ENCODE measurements at regions not wholly inside any gene's neighbourhood (a gene's known extent, or its start where the extent isn't known, plus 50 kb on each side); places are given as distances from the start of the nearest gene placed in this dataset.
"Not testable (repeated sequence)": the region's sequence is repeated elsewhere in the genome, so short reads cannot be mapped to it uniquely, and the experiment has no call there.

DNA sequence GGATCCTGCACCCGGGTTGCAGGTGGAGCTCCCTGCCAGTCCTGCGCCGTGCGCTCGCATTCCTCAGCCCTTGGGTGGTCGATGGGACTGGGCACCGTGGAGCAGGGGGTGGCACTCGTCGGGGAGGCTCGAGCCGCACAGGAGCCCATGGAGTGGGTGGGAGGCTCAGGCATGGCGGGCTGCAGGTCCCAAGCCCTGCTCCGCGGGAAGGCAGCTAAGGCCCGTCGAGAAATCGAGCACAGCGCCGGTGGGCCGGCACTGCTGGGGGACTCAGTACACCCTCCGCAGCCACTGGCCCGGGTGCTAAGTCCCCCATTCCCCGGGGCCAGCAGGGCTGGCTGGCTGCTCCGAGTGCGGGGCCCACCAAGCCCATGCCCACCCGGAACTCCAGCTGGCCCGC, 226.1 kb downstream of the FRK start:
- H3K4me3 Mint-ChIP-seq; ATAC-seq (replicated peaks); H3K27ac Mint-ChIP-seq; H3K4me1 Mint-ChIP-seq; H3K27me3 Mint-ChIP-seq; H3K36me3 Mint-ChIP-seq (ENCODE audit: low read depth); H3K9me3 Mint-ChIP-seq: not testable (repeated sequence)

DNA sequence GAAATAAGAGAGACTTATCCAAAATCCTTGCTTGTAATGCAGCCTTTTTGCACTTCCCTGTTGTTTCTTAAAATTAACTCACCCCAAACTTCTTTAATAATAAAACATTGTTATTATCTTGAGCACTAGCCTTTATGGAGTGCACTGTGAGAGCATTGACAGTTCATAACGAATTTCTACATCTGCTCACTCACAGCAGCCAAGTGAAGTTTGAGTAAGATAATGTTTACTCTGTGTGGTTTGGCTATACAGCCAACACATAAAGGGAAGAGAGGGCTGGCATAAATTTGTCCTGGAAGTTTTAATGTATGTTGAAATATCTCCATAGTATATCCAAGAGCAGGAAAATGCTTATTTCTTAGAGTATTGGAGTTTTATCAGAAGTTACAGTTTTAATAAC, 227.9 kb downstream of the FRK start:
- H3K9me3 Mint-ChIP-seq, result peaks cover 3% of the 10 kb centered on the region

DNA sequence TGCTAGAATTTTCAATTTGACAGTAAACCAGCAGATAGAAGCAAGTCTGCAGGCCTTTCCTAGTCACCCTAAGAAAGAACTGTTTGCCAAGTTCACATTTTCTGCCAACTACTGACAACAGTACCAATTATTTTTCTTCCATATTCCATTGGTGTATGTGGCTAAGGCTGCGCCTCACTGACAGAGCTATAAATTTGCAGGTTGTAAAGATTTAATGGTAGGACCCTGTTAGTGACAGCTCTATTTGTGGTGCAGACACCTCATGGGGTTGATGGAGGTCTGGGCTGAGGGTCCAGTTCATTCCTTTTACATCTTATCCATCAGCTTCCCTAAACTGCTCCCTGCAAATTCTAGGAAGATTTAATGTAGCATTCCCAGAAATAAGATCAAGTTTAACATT, 228.5 kb downstream of the FRK start:
- H3K36me3 Mint-ChIP-seq (ENCODE audit: low read depth), result no peaks in the 10 kb centered on the region
- no peak overlapping the region for H3K4me3 Mint-ChIP-seq

More for the DNA sequence above, 227.9 kb downstream of the FRK start:
- H3K4me3 Mint-ChIP-seq, result no peak overlapping the region
- H3K36me3 Mint-ChIP-seq (ENCODE audit: low read depth), result no peaks in the 10 kb centered on the region
- no peak for ATAC-seq (replicated peaks)
- no peaks in the 10 kb centered on the region for H3K27me3 Mint-ChIP-seq
- no peaks in the 10 kb centered on the region for H3K4me1 Mint-ChIP-seq
- no peak overlapping the region for H3K27ac Mint-ChIP-seq

DNA sequence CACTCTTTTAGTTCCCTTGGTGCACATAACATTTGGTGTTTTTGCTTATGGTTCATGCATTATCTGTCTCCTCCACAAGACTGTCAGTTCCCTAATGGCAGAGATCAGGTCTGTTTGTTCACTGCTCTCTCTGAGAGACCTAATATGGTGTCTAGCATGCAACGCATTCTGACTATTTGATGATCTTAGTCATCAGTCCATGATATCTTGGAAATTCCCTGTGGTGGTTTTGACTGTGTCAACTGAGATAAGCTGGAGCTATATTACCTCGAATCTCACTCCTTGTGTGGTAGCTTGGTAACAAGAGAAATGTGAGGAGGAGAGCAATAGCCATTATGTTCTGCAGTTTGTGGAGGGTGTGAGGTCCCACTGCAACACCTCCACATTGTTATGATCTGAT, 229.8 kb downstream of the FRK start:
- no peaks in the 10 kb centered on the region for H3K4me1 Mint-ChIP-seq
- H3K4me3 Mint-ChIP-seq, result no peak overlapping the region
- ATAC-seq (replicated peaks), result no peak
- peaks cover under 1% of the 10 kb centered on the region for H3K9me3 Mint-ChIP-seq
- no peaks in the 10 kb centered on the region for H3K36me3 Mint-ChIP-seq (ENCODE audit: low read depth)
- no peak overlapping the region for H3K27ac Mint-ChIP-seq
- H3K27me3 Mint-ChIP-seq, result no peaks in the 10 kb centered on the region

More for the DNA sequence above, 228.5 kb downstream of the FRK start:
- H3K9me3 Mint-ChIP-seq, result peaks cover 3% of the 10 kb centered on the region
- H3K27ac Mint-ChIP-seq, result no peak overlapping the region
- no peaks in the 10 kb centered on the region for H3K27me3 Mint-ChIP-seq
- ATAC-seq (replicated peaks), result no peak
- H3K4me1 Mint-ChIP-seq, result no peaks in the 10 kb centered on the region

DNA sequence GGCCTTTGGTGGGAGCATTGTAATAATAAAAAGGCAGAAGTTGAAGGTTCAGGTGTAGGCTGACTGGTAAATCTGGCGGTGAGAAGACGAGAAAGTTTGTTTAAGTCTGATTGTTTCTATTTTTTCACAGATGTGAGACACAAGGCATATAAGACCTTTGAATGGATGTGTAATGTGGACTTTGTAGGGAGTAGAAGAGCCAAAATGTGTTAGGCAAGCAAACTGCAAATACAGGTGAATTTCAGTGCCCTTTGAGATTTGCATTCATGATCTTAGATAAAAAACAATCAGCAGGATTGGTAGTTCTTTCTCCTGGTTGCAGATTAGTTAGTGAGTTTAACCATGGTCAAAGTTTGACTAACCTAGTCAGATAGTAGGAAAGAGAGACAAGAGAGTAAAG, 238.9 kb downstream of the FRK start:
- Mint-ChIP-seq H3K4me1 (no peaks in the 10 kb centered on the region), H3K4me3 (no peak overlapping the region), H3K9me3 (peaks cover 12% of the 10 kb centered on the region), H3K27me3 (no peaks in the 10 kb centered on the region), H3K27ac (no peak overlapping the region), H3K36me3 (ENCODE audit: low read depth) (no peaks in the 10 kb centered on the region)
- ATAC-seq (replicated peaks), result no peak

DNA sequence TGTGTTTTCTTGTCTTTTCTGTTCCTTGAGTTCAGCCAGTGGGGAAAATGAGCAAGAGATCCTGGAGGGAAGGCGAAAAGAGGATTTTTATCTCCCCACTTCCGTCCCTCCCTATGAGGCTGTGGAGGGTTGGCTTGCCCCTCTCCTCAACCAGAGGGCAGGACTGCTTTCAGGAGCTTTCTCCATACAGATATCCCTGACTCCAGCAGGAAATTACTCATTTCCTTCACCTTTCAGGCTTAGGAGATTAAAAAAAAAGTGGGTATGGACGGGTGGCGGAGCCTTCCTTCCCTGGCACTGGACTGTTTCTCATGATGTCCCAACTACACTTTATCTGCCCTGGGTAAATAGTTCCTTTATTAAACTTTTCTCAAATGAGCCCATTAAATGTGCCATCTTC, 241.2 kb downstream of the FRK start:
- peaks cover 12% of the 10 kb centered on the region for H3K9me3 Mint-ChIP-seq
- ATAC-seq (replicated peaks), result no peak
- H3K27me3 Mint-ChIP-seq, result no peaks in the 10 kb centered on the region
- H3K36me3 Mint-ChIP-seq (ENCODE audit: low read depth), result no peaks in the 10 kb centered on the region
- H3K4me1 Mint-ChIP-seq, result no peaks in the 10 kb centered on the region
- no peak overlapping the region for H3K4me3 Mint-ChIP-seq
- H3K27ac Mint-ChIP-seq, result no peak overlapping the region

DNA sequence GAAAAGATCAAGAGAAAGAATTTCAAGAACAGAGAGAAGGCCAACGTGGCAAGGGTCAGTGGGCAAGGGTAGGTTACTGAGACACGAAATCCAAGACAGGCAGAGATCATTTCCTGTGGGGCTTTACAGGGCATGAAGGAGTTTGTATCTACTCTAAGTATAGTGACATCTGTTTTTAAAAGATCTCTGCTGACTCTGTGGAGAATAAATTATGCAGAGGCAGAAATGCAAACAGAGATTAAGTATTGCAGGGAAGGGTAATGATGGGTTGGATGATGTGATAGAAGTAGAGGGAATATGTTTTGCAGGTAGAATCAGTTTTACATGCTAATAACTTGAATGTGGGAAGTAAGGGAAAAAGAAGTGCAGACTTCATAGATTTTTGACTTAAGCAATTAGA, 243.5 kb downstream of the FRK start:
- Mint-ChIP-seq H3K9me3 (peaks cover 12% of the 10 kb centered on the region), H3K27ac (no peak overlapping the region), H3K36me3 (ENCODE audit: low read depth) (no peaks in the 10 kb centered on the region), H3K27me3 (no peaks in the 10 kb centered on the region), H3K4me3 (no peak overlapping the region), H3K4me1 (no peaks in the 10 kb centered on the region)
- ATAC-seq (replicated peaks), result no peak

DNA sequence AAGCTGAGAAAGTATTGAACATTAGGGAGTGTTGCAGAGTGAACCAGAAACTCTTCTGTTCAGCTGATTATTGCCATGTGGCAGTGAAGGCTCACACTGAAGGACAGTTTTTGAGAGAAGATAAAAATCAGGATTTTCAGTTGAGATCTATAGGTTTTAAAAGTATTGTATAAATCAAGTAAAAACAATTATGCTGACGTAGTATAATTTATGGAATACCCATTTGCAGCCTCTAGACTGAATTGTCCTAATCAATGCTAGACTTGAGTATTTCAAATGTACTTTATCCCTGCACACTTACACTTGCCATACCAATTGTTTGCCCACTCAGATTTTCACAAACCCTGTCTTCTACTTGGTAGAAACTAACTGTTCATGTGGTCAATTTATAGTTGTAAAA, 245.8 kb downstream of the FRK start:
- Mint-ChIP-seq H3K36me3 (ENCODE audit: low read depth) (no peaks in the 10 kb centered on the region), H3K9me3 (peaks cover 8% of the 10 kb centered on the region), H3K4me3 (no peak overlapping the region), H3K27ac (no peak overlapping the region), H3K27me3 (no peaks in the 10 kb centered on the region), H3K4me1 (no peaks in the 10 kb centered on the region)
- no peak for ATAC-seq (replicated peaks)

DNA sequence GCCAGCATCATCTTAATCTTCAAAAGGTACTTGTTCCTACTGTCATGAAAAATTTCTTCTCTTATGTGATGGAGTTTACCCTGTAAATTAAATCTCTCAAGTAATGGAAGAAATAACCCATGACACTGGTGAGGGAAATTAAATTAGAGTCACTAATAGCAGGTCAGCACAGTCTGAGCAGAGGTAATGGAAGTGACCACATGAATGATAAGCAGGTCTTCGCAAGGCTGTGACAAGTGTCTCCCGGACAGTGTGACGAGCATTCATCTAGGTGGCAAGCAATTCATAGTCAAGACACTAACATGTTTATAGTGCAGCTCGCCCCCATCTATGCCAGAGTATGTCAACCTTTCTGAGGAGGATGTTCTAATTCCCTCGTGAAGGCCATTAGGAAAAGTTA, 249.2 kb downstream of the FRK start:
- ATAC-seq (replicated peaks), result no peak
- H3K4me1 Mint-ChIP-seq, result no peaks in the 10 kb centered on the region
- no peaks in the 10 kb centered on the region for H3K9me3 Mint-ChIP-seq

DNA sequence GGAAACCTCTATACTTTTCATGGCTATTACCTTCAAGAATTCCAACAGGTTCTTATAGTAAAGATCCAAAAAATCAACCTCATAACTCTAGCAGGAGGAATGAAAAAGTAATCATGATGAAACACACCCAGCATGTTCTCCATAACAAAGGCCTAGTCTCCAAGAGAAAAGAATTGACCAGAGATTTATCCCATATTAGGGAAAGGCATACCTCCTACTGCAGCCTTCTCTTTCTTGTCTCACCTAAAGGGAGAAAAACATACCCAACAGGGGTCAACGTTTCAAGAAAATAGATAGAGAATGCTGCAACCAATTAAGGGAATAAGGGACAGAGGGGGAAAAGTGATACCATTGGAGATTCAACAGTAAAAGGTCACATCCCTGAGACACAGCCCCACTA, 262.5 kb downstream of the FRK start:
- Mint-ChIP-seq H3K36me3 (ENCODE audit: low read depth) (no peaks in the 10 kb centered on the region), H3K4me3 (no peak overlapping the region), H3K9me3 (no peaks in the 10 kb centered on the region), H3K4me1 (no peaks in the 10 kb centered on the region), H3K27me3 (peaks cover 4% of the 10 kb centered on the region), H3K27ac (no peak overlapping the region)
- no peak for ATAC-seq (replicated peaks)

More for the DNA sequence above, 249.2 kb downstream of the FRK start:
- H3K27me3 Mint-ChIP-seq, result no peaks in the 10 kb centered on the region
- H3K4me3 Mint-ChIP-seq, result no peak overlapping the region
- H3K36me3 Mint-ChIP-seq (ENCODE audit: low read depth), result no peaks in the 10 kb centered on the region
- H3K27ac Mint-ChIP-seq, result no peak overlapping the region

DNA sequence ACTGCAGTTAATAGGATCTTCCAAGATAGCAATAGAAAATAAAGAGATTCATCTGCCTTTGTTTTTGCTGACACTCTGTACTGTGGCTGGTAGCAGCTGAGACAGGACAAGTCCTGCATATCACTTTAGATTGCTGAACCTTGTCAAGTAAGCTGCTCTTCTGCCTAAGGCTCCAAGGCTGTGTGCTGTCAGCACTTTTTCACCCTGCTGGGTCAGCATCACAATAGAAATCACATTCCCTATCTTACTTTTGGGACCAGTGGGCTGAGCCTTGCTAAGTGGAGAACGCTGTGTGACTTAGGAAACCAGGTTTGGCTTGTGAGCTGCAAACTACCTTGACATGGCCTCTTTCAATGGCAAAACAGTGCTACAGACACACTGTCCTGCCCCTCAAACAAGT, 263.9 kb downstream of the FRK start:
- H3K9me3 Mint-ChIP-seq, result no peaks in the 10 kb centered on the region
- peaks cover 4% of the 10 kb centered on the region for H3K27me3 Mint-ChIP-seq
- H3K4me3 Mint-ChIP-seq, result no peak overlapping the region
- H3K36me3 Mint-ChIP-seq (ENCODE audit: low read depth), result no peaks in the 10 kb centered on the region
- no peaks in the 10 kb centered on the region for H3K4me1 Mint-ChIP-seq
- no peak for ATAC-seq (replicated peaks)
- no peak overlapping the region for H3K27ac Mint-ChIP-seq

DNA sequence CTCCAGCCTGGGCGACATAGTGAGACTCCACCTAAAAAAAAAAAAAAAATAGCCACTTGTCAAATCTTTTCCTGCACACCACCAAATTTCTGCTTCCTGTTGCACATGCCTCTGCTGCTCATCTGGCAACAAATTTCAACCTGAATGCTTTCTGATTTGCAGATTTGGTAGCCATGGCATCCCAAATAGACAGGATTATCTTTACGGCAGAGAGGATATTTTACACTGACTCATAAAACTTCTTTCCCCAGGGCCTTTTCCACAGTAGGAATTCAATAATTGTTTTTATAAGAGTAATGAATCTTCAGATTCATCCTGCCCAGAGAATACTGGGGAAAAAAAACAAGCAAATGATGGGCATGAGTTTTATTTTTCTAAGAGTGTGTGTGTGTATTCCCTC, 264.6 kb downstream of the FRK start:
- peaks cover 4% of the 10 kb centered on the region for H3K27me3 Mint-ChIP-seq
- no peaks in the 10 kb centered on the region for H3K9me3 Mint-ChIP-seq
- no peaks in the 10 kb centered on the region for H3K4me1 Mint-ChIP-seq
- no peaks in the 10 kb centered on the region for H3K36me3 Mint-ChIP-seq (ENCODE audit: low read depth)
- H3K4me3 Mint-ChIP-seq, result no peak overlapping the region
- no peak for ATAC-seq (replicated peaks)
- H3K27ac Mint-ChIP-seq, result no peak overlapping the region

DNA sequence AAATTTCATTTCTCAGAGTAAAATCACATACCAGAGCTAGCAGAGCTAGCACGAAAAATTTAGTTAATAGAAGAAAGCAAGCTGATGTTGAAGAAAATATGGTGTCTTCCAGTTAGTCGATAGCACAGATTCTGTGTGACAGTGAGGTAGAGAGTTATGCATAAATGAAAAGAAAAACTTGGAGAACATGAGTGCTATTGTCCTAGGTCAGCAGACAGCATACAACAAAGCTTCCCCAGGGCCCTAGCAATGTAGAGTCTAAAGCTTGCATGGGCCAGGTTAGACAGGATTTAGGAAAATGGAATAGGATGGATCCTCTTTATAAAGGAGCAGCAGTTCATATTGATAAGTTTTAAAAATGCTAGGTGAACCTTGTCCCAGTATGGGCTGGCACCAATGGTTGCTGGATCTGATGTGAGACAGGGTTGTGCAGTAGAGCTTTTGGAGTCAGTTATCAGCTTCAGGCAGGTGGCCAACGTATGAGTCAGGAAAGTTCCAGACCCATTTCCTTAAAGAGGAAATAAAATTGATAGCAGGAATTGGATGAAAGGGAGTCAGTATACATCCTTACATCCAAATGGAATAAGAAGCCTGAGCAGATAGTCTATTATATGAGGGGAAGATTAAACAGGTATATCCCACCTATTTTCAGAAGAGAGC, 277.2 kb downstream of the FRK start:
- H3K27ac Mint-ChIP-seq, result no peak overlapping the region
- H3K4me3 Mint-ChIP-seq, result no peak overlapping the region
- no peak for ATAC-seq (replicated peaks)
- H3K9me3 Mint-ChIP-seq, result peaks cover 3% of the 10 kb centered on the region
- H3K36me3 Mint-ChIP-seq (ENCODE audit: low read depth), result no peaks in the 10 kb centered on the region
- H3K4me1 Mint-ChIP-seq, result no peaks in the 10 kb centered on the region
- H3K27me3 Mint-ChIP-seq, result no peaks in the 10 kb centered on the region

DNA sequence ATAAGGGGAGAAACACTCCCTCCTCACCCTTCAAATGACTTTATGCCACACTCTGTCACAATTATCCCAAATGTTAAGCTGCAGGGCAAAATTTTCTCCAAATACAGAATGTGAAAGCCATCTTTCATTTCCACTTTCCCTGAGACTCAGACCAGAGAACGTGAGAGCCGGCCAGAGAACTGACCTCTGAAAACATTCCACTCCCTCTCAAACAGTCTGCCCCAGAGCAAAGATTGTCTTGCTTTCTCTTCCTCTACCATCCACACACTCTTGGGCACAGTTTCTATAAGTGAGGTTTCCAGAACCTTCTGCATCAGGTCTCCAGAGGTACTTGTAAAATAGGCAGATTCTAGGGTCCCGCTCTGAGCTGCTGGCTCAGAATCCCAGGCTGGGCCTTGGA, 278.1 kb downstream of the FRK start:
- H3K27me3 Mint-ChIP-seq, result no peaks in the 10 kb centered on the region
- no peak overlapping the region for H3K27ac Mint-ChIP-seq
- ATAC-seq (replicated peaks), result no peak
- H3K4me3 Mint-ChIP-seq, result no peak overlapping the region
- no peaks in the 10 kb centered on the region for H3K4me1 Mint-ChIP-seq
- peaks cover 3% of the 10 kb centered on the region for H3K9me3 Mint-ChIP-seq
- no peaks in the 10 kb centered on the region for H3K36me3 Mint-ChIP-seq (ENCODE audit: low read depth)

DNA sequence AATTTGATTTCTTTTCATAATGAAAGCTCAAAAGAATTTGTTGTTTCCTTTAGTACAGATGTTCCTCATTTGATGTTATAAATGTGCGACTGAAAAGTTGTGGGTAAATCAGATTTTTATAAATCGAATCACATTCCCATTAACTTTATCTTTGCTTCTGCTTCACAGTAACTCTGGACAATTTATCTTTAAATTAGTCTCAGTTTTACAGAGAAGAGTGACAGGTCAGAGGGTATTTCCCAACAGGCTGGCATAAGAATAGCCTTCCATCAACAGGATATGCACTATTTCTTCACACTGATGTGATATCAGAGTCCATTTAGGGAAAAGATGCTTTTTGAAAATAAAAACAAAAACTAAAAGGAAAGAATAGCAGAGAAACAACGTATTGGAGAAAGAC, 286.9 kb downstream of the FRK start:
- ATAC-seq (replicated peaks), result no peak
- H3K4me3 Mint-ChIP-seq, result no peak overlapping the region
- no peaks in the 10 kb centered on the region for H3K4me1 Mint-ChIP-seq
- H3K27me3 Mint-ChIP-seq, result no peaks in the 10 kb centered on the region
- no peaks in the 10 kb centered on the region for H3K36me3 Mint-ChIP-seq (ENCODE audit: low read depth)
- H3K9me3 Mint-ChIP-seq, result no peaks in the 10 kb centered on the region
- no peak overlapping the region for H3K27ac Mint-ChIP-seq

DNA sequence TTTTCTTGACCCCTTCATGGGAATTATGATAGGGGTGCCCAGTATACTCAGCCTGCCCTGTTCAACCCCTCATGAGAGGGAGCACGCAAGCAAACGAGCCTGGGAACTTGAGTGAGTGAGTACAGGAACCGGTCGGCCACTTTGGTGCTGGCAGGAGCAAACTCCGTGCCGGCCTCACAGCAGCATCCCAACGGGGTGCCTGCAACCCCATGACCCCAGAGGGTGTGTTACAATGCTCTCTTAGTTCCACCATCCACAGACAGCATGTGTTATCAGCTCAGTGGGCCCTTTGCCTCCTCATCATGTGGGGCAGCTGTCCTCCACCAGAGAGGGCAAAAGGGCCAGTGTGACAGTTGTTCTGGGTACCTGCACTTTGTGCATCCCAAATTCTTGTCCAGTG, 289.8 kb downstream of the FRK start:
- Mint-ChIP-seq H3K27ac (no peak overlapping the region), H3K4me3 (no peak overlapping the region), H3K4me1 (no peaks in the 10 kb centered on the region), H3K9me3 (no peaks in the 10 kb centered on the region), H3K36me3 (ENCODE audit: low read depth) (no peaks in the 10 kb centered on the region), H3K27me3 (no peaks in the 10 kb centered on the region)
- ATAC-seq (replicated peaks), result no peak

All from activated T-helper 17 cell treated with anti-CD3 and anti-CD28 coated beads, Interleukin-2, amount 50 U/mL, for 72 hours (primary cell).